T-helper 1 cell treated with Interleukin-12 subunit alpha and Interleukin-12 subunit beta and Interleukin-4 antibody, amounts not matched to agents 30 μg/mL and 1 μg/mL, for 36 hours (primary cell): ENCODE measurements at regions not wholly inside any gene's neighbourhood (a gene's known extent, or its start where the extent isn't known, plus 50 kb on each side); places are given as distances from the start of the nearest gene placed in this dataset.
"Not testable (repeated sequence)": the region's sequence is repeated elsewhere in the genome, so short reads cannot be mapped to it uniquely, and the experiment has no call there.

Experiments used
- H3K27ac Mint-ChIP-seq: one replicate; pipeline ENCODE4 v1.8.0; 2021; ENCODE audit warnings: mild to moderate bottlenecking, mixed read lengths
- H3K27me3 Mint-ChIP-seq: one replicate; pipeline ENCODE4 v1.8.0; 2021; ENCODE audit warnings: low read depth, mixed read lengths
- H3K36me3 Mint-ChIP-seq: one replicate; pipeline ENCODE4 v1.8.0; 2021; ENCODE audit warnings: low read depth, mixed read lengths
- H3K4me1 Mint-ChIP-seq: one replicate; pipeline ENCODE4 v1.8.0; 2021; ENCODE audit warnings: low read depth, mixed read lengths
- H3K4me3 Mint-ChIP-seq: one replicate; pipeline ENCODE4 v1.8.0; 2021; ENCODE audit warnings: mild to moderate bottlenecking, moderate library complexity, mixed read lengths
- H3K9me3 Mint-ChIP-seq: one replicate; pipeline ENCODE4 v1.8.0; 2021; ENCODE audit warnings: mixed read lengths

DNA sequence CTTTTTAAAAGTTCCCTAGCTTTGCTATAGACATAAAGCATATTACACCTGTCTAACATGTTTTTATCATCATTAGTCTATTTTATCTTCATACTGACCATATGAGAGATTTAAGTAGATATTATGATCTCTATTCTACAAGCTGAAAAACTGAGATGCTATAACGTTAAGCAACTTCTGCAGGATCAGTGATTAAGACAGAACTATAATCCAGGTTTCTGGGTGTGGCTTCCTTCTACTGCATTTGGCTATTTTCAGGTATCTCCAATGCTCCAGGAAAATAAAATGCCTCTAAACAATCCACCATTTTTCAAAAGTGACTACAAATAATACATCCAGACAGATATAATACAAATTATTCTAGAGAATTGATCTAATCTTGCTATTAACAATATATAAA is 53.4 kb downstream of the RGS2 start:
- Mint-ChIP-seq H3K27ac (no peak overlapping the region), H3K36me3 (no peaks in the 10 kb centered on the region), H3K4me3 (no peak overlapping the region), H3K9me3 (no peaks in the 10 kb centered on the region), H3K4me1 (peaks cover 3% of the 10 kb centered on the region), H3K27me3 (no peaks in the 10 kb centered on the region)

GRCh38 chr1:192866241-192866868 is 57.5 kb downstream of the RGS2 start:
- H3K27me3 Mint-ChIP-seq: no peaks in the 10 kb centered on the region
- H3K4me1 Mint-ChIP-seq: no peaks in the 10 kb centered on the region
- no peaks in the 10 kb centered on the region for H3K36me3 Mint-ChIP-seq
- H3K9me3 Mint-ChIP-seq: peaks cover under 1% of the 10 kb centered on the region
- H3K27ac Mint-ChIP-seq: no peak overlapping the region
- no peak overlapping the region for H3K4me3 Mint-ChIP-seq

DNA sequence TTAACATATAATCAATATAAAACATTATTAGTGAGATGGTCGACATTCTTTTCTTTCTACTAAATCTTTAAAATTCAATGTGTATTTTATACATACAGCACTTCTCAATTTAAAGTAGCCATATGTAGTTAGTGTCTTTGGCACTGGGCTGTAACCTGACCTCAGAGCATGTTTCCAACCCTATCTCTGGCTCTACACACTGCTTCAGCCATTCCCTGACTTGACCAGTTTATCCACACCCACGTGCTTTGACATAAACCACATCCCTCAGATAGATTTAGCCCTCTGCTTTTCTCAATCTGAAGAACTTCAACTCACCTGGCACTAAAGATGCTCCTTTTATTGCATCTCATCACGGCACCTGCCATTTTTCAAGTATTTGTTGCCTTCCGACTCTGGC is 58.3 kb downstream of the RGS2 start:
- Mint-ChIP-seq H3K9me3 (peaks cover 4% of the 10 kb centered on the region), H3K36me3 (no peaks in the 10 kb centered on the region), H3K4me1 (no peaks in the 10 kb centered on the region), H3K4me3 (no peak overlapping the region), H3K27me3 (no peaks in the 10 kb centered on the region), H3K27ac (no peak overlapping the region)

DNA sequence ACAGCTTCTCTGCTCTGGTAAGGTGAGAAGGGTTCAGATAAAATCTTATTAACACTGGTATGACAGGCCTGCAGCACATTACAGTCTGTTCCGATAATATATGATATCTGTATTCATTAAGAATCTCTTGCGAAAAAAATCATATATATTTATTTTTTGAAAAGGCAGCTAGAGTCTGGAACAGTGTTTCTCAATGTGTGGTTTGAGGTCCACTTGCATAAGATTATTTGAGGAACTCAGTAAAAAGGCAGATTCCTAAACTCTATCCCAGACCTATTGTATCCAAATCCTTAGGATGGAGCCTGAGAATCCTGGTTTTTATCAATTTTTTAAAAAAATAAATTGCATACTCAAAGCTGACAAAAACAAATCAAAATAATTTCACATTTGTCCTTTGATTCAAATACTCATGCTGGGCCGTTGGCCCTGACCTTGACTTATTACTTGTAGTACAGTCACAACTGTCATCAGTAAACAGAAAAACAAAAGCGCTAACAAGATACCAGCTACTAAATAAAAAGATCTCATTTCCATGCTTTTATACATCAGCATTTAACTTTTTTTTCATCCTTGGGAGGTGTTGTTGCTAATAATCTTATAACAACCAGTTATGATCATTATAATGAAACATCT is 60.6 kb downstream of the RGS2 start:
- Mint-ChIP-seq H3K4me1 (no peaks in the 10 kb centered on the region), H3K9me3 (peaks cover 4% of the 10 kb centered on the region), H3K36me3 (no peaks in the 10 kb centered on the region), H3K27me3 (peaks cover 9% of the 10 kb centered on the region), H3K4me3 (no peak overlapping the region), H3K27ac (no peak overlapping the region)

DNA sequence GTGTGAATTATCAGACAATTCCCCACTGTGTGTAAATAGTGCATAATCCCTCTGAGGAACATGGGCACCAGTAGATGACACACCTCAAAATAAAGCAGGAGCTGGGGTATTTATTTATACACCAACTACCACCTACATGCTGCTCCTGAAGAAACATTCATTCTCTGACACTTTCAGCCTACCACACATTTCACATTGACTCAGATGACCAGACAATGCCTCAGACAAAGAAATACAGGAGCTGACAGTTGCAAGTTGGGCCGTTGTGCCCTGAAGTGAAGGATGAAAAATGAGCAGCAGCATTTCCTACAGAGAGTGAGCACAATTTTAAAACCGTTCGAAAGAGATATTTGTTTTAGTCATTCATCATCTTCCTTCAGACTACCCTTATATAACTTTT is 63.2 kb downstream of the RGS2 start:
- Mint-ChIP-seq H3K27ac (no peak overlapping the region), H3K27me3 (peaks cover 18% of the 10 kb centered on the region), H3K4me1 (no peaks in the 10 kb centered on the region), H3K4me3 (no peak overlapping the region), H3K9me3 (peaks cover 4% of the 10 kb centered on the region), H3K36me3 (no peaks in the 10 kb centered on the region)

DNA sequence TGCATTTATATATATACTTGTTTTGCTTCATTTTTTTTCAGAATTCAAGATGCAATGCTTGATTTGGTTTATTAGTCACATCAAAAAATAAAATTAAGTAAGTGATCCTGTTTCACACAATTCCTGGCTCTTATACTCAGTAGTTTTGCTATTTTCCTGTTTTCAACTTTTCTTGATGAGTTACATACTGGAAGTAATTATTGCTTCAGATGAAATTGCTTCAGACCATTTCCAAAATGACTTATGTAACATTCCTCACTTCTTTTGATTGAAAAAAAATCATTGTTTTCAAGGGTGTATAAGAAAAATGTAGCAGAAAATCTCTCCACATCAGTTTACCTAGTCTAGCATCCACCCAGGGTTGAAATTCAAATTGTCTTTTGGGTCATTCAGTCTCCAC is 65.0 kb downstream of the RGS2 start:
- Mint-ChIP-seq H3K4me1 (no peaks in the 10 kb centered on the region), H3K4me3 (no peak overlapping the region), H3K27me3 (peaks cover 18% of the 10 kb centered on the region), H3K9me3 (peaks cover 4% of the 10 kb centered on the region), H3K27ac (no peak overlapping the region), H3K36me3 (no peaks in the 10 kb centered on the region)

DNA sequence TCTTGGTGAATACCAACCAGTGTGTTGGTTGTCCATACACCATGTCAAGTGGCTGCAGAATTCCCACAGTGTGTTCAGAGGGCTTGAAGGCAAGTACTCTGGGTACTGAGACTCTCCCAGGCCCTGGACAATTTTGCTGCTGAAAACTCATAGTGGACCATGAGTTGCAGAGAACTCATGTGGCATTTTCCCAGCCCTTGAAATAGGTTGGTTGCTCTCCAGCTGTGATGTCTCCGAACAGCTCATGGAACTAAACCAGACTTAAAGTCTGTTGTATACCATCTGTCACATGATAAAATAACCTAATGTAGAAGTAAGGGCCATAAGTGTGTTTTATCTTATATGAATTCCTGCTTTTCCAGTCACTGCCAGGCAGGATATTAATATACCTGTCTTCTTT is 67.8 kb downstream of the RGS2 start:
- Mint-ChIP-seq H3K36me3 (no peaks in the 10 kb centered on the region), H3K27ac (no peak overlapping the region), H3K4me1 (no peaks in the 10 kb centered on the region), H3K9me3 (peaks cover 1% of the 10 kb centered on the region), H3K4me3 (no peak overlapping the region), H3K27me3 (peaks cover 22% of the 10 kb centered on the region)

- H3K4me1 Mint-ChIP-seq: no peaks in the 10 kb centered on the region
- peaks cover 22% of the 10 kb centered on the region for H3K27me3 Mint-ChIP-seq
- H3K27ac Mint-ChIP-seq: no peak overlapping the region
Measured at GRCh38 chr1:192877283-192877886, 68.5 kb downstream of the RGS2 start.

GRCh38 chr1:192878249-192878648 is 69.4 kb downstream of the RGS2 start:
- Mint-ChIP-seq H3K4me1 (no peaks in the 10 kb centered on the region), H3K27ac (no peak overlapping the region), H3K36me3 (no peaks in the 10 kb centered on the region), H3K27me3 (peaks cover 19% of the 10 kb centered on the region), H3K4me3 (no peak overlapping the region), H3K9me3 (no peaks in the 10 kb centered on the region)

More at GRCh38 chr1:192877283-192877886, 68.5 kb downstream of the RGS2 start:
- no peak overlapping the region for H3K4me3 Mint-ChIP-seq
- H3K9me3 Mint-ChIP-seq: no peaks in the 10 kb centered on the region
- no peaks in the 10 kb centered on the region for H3K36me3 Mint-ChIP-seq

- Mint-ChIP-seq H3K36me3 (no peaks in the 10 kb centered on the region), H3K4me1 (no peaks in the 10 kb centered on the region), H3K27ac (no peak overlapping the region), H3K4me3 (no peak overlapping the region), H3K27me3 (peaks cover 13% of the 10 kb centered on the region), H3K9me3 (no peaks in the 10 kb centered on the region)
Measured at GRCh38 chr1:192879406-192879805, 70.6 kb downstream of the RGS2 start.

DNA sequence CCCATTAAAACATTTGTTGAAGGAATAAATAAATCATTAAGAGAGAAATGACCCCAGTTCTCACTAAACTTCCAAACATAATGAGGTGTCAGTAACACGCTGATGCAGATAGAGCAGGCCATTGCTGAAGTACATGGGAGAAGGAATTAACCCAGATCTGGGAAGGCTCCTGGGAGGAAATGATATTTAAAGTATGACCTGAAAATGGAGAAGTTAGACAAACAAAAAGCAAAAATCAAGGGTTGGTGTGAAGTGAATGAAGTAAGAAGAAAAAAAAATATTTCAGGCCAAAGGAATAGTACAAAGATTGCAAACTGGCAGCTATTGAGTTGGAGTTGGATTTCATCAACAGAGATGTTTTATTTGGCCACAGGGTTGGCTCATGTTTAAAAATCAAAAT is 71.4 kb downstream of the RGS2 start:
- peaks cover 11% of the 10 kb centered on the region for H3K27me3 Mint-ChIP-seq
- no peaks in the 10 kb centered on the region for H3K4me1 Mint-ChIP-seq
- H3K36me3 Mint-ChIP-seq: no peaks in the 10 kb centered on the region
- no peak overlapping the region for H3K27ac Mint-ChIP-seq
- H3K9me3 Mint-ChIP-seq: no peaks in the 10 kb centered on the region
- no peak overlapping the region for H3K4me3 Mint-ChIP-seq

GRCh38 chr1:192884241-192884640 is 75.4 kb downstream of the RGS2 start:
- no peak overlapping the region for H3K27ac Mint-ChIP-seq
- H3K4me1 Mint-ChIP-seq: no peaks in the 10 kb centered on the region
- H3K36me3 Mint-ChIP-seq: no peaks in the 10 kb centered on the region
- peaks cover 4% of the 10 kb centered on the region for H3K27me3 Mint-ChIP-seq
- H3K9me3 Mint-ChIP-seq: no peaks in the 10 kb centered on the region
- no peak overlapping the region for H3K4me3 Mint-ChIP-seq

- H3K27ac Mint-ChIP-seq, H3K27me3 Mint-ChIP-seq, H3K36me3 Mint-ChIP-seq, H3K4me3 Mint-ChIP-seq, H3K9me3 Mint-ChIP-seq, H3K4me1 Mint-ChIP-seq: not testable (repeated sequence)
Measured at GRCh38 chr1:192885387-192885786, 76.5 kb downstream of the RGS2 start.

DNA sequence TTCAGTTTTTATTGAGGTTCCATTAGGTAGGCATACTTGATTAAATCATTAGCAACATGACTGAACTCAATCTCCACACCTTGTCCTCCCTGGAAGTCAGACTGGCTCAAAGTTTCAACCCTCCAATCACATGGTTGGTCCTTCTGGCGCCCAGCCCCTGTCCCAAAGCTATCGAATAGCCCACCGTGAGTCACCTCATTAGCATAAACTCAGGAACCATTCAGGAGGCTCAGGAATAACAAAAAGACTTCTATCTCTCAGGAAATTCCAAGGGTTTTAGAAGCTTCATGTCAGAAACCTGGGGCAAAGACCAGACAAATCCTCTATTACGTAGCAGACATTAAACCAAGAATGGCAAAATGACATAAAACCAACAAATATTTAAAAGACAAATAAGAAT is 78.6 kb downstream of the RGS2 start:
- Mint-ChIP-seq H3K36me3 (no peaks in the 10 kb centered on the region), H3K9me3 (no peaks in the 10 kb centered on the region), H3K27ac (no peak overlapping the region), H3K4me3 (no peak overlapping the region), H3K27me3 (no peaks in the 10 kb centered on the region), H3K4me1 (no peaks in the 10 kb centered on the region)

DNA sequence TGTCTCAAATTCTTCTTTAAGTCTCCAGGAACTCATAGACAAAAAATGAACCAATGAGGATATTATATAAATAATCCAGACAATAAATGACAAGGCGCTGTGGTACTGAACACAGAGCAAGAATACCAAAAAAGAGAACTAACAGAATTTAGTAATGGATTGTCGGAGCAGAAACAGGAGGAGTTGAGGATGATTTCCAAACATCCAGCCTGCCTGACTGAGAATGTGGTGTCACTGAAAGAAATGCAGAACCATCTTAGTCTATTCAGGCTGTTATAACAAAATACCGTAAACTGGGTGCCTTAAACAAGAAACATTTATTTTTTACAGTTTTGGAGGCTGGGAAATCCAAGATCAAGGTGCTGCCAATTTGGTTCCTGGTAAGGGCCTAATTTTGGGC is 79.7 kb downstream of the RGS2 start:
- H3K4me1 Mint-ChIP-seq: no peaks in the 10 kb centered on the region
- H3K9me3 Mint-ChIP-seq: no peaks in the 10 kb centered on the region
- no peaks in the 10 kb centered on the region for H3K27me3 Mint-ChIP-seq
- H3K4me3 Mint-ChIP-seq: no peak overlapping the region
- H3K27ac Mint-ChIP-seq: no peak overlapping the region
- H3K36me3 Mint-ChIP-seq: no peaks in the 10 kb centered on the region
